Embryonic facial prominence (tissue), 1 donor: ENCODE measurements at regions not wholly inside any gene's neighbourhood (a gene's known extent, or its start where the extent isn't known, plus 50 kb on each side); places are given as distances from the start of the nearest gene placed in this dataset.
"Not testable (repeated sequence)": the region's sequence is repeated elsewhere in the genome, so short reads cannot be mapped to it uniquely, and the experiment has no call there.

Source experiments
- DNase-seq: peaks from one replicate; pipeline ENCODE4 v3.0.0-alpha.2; 2016; ENCODE audit errors: extremely low spot score

- DNase-seq = no peak
Measured at GRCh38 chr2:48189552-48190228, 124.8 kb upstream of the FOXN2 start.

GRCh38 chr2:48190230-48190629 is 124.3 kb upstream of the FOXN2 start:
- no peak for DNase-seq

GRCh38 chr2:48194641-48195040 is 119.8 kb upstream of the FOXN2 start:
- no peak for DNase-seq

- DNase-seq = no peak
Measured at GRCh38 chr2:48195169-48195568, 119.3 kb upstream of the FOXN2 start.

GRCh38 chr2:48197618-48198017 is 116.9 kb upstream of the FOXN2 start:
- DNase-seq = no peak

- DNase-seq = no peak
Measured at GRCh38 chr2:48198371-48198770, 116.1 kb upstream of the FOXN2 start.

- DNase-seq = no peak
Measured at GRCh38 chr2:48199070-48199469, 115.4 kb upstream of the FOXN2 start.

- DNase-seq = no peak
Measured at GRCh38 chr2:48200620-48201293, 113.7 kb upstream of the FOXN2 start.

GRCh38 chr2:48201435-48201834 is 113.0 kb upstream of the FOXN2 start:
- DNase-seq = not testable (repeated sequence)

GRCh38 chr2:48202863-48203642 is 111.4 kb upstream of the FOXN2 start:
- DNase-seq = no peak

- DNase-seq = no peak
Measured at GRCh38 chr2:48203668-48204067, 110.8 kb upstream of the FOXN2 start.

- DNase-seq = no peak
Measured at GRCh38 chr2:48204750-48205136, 109.7 kb upstream of the FOXN2 start.

- DNase-seq = no peak
Measured at GRCh38 chr2:48205137-48205798, 109.2 kb upstream of the FOXN2 start.

GRCh38 chr2:48206056-48206656 is 108.3 kb upstream of the FOXN2 start:
- not testable (repeated sequence) for DNase-seq

- no peak for DNase-seq
Measured at GRCh38 chr2:48207201-48207641, 107.3 kb upstream of the FOXN2 start.

GRCh38 chr2:48207851-48208250 is 106.6 kb upstream of the FOXN2 start:
- no peak for DNase-seq

- DNase-seq = no peak
Measured at GRCh38 chr2:48209214-48209885, 105.1 kb upstream of the FOXN2 start.

GRCh38 chr2:48210189-48210588 is 104.3 kb upstream of the FOXN2 start:
- no peak for DNase-seq

- no peak for DNase-seq
Measured at GRCh38 chr2:48213646-48214045, 100.8 kb upstream of the FOXN2 start.

- DNase-seq = no peak
Measured at GRCh38 chr2:48218169-48218568, 96.3 kb upstream of the FOXN2 start.

- no peak for DNase-seq
Measured at GRCh38 chr2:48219234-48219554, 95.3 kb upstream of the FOXN2 start.
